Keratinocyte (primary cell): ENCODE measurements at regions not wholly inside any gene's neighbourhood (a gene's known extent, or its start where the extent isn't known, plus 50 kb on each side); places are given as distances from the start of the nearest gene placed in this dataset.

Source experiments
- DNase-seq: peaks from one replicate; pipeline ENCODE4 v3.0.0-alpha.2; 2011; ENCODE audit warnings: low read depth, missing footprints, low spot score
- FAIRE-seq: peaks from 2 replicates; lab custom pipeline; 2011; peaks lifted over from hg19 to GRCh38; lab: Jason Lieb, UNC
- H2AFZ ChIP-seq: 2 replicates; pipeline ENCODE4 v1.6.0; 2012; ENCODE audit warnings: low read length, control low read depth, inconsistent platforms; ENCODE audit not compliant: control insufficient read depth
- H3K27ac ChIP-seq: 2 replicates; pipeline ENCODE4 v1.5.1; 2011; ENCODE audit warnings: low read length; ENCODE audit not compliant: control insufficient read depth, insufficient read depth
- H3K27me3 ChIP-seq: 3 replicates; pipeline ENCODE4 v1.6.0; 2011; ENCODE audit warnings: low read length; ENCODE audit not compliant: control insufficient read depth, insufficient read depth; ENCODE audit errors: extremely low read depth
- H3K36me3 ChIP-seq, 2 experiments: 2 replicates in 1 of 2; 3 replicates in 1 of 2; pipeline ENCODE4 v1.5.1; 2011; ENCODE audit warnings: low read length in 2 of 2, mild to moderate bottlenecking in 1 of 2; ENCODE audit not compliant: control insufficient read depth in 2 of 2, insufficient read depth in 2 of 2; ENCODE audit errors: extremely low read depth in 1 of 2
- H3K4me1 ChIP-seq: 3 replicates; pipeline ENCODE4 v1.5.1; 2011; ENCODE audit warnings: low read length; ENCODE audit not compliant: control insufficient read depth, insufficient read depth; ENCODE audit errors: extremely low read depth
- H3K4me2 ChIP-seq: 3 replicates; pipeline ENCODE4 v1.6.0; 2011; ENCODE audit warnings: low read depth, low read length; ENCODE audit not compliant: control insufficient read depth, insufficient read depth; ENCODE audit errors: extremely low read depth
- H3K4me3 ChIP-seq, 3 experiments: fragments of 200-600 bp in 1 of 3; sonication (generic) in 1 of 3; 2 replicates in 2 of 3; 3 replicates in 1 of 3; pipeline ENCODE4 v1.5.1; 2011 to 2016; ENCODE audit warnings: low read length in 3 of 3, mild to moderate bottlenecking in 3 of 3, control low read depth in 2 of 3, inconsistent platforms in 1 of 3, low read depth in 1 of 3, mixed read lengths in 1 of 3, mixed run types in 1 of 3, moderate library complexity in 1 of 3; ENCODE audit not compliant: control insufficient read depth in 2 of 3, insufficient read depth in 2 of 3; ENCODE audit errors: extremely low read depth in 1 of 3
- H3K79me2 ChIP-seq: 2 replicates; pipeline ENCODE4 v1.6.0; 2012; ENCODE audit warnings: low read length; ENCODE audit not compliant: control insufficient read depth, insufficient read depth
- H3K9ac ChIP-seq: 3 replicates; pipeline ENCODE4 v1.6.0; 2011; ENCODE audit warnings: low read length; ENCODE audit not compliant: control insufficient read depth, insufficient read depth; ENCODE audit errors: extremely low read depth
- H3K9me1 ChIP-seq: 3 replicates; pipeline ENCODE4 v1.6.0; 2011; ENCODE audit warnings: low read length; ENCODE audit not compliant: control insufficient read depth, insufficient read depth; ENCODE audit errors: extremely low read depth
- H3K9me3 ChIP-seq: 2 replicates; pipeline ENCODE4 v1.5.1; 2012; ENCODE audit warnings: low read depth, low read length; ENCODE audit not compliant: control insufficient read depth
- H4K20me1 ChIP-seq: 3 replicates; pipeline ENCODE4 v1.6.0; 2011; ENCODE audit warnings: low read length; ENCODE audit not compliant: control insufficient read depth, insufficient read depth; ENCODE audit errors: extremely low read depth
- EZH2 ChIP-seq: IDR thresholded peaks from one replicate; pipeline ENCODE4 v1.6.1; 2012; ENCODE audit warnings: inconsistent platforms, mild to moderate bottlenecking, low read length, moderate library complexity
- dilution Hi-C: fragments of 300-500 bp; cut with MboI; formaldehyde crosslinking; loops from one replicate; pipeline ENCODE4 v1.7.0; 2020; ENCODE audit warnings: low sequenced_read_pairs; ENCODE audit not compliant: extremely low pct_ligation_motif_present
- TF ChIP-seq, protein P1 (sequence below), 3 experiments: IDR thresholded peaks in 1 of 3; conservative IDR thresholded peaks in 1 of 3; optimal IDR thresholded peaks in 1 of 3; 2 replicates in 2 of 3; 3 replicates in 1 of 3; pipeline versions ENCODE3 to v1.5.1; 2011; ENCODE audit warnings: low read length in 3 of 3, mild to moderate bottlenecking in 3 of 3, moderate library complexity in 2 of 3, control low read depth in 1 of 3, inconsistent platforms in 1 of 3; ENCODE audit not compliant: insufficient read depth in 2 of 3; ENCODE audit errors: extremely low read depth in 1 of 3

DNA sequence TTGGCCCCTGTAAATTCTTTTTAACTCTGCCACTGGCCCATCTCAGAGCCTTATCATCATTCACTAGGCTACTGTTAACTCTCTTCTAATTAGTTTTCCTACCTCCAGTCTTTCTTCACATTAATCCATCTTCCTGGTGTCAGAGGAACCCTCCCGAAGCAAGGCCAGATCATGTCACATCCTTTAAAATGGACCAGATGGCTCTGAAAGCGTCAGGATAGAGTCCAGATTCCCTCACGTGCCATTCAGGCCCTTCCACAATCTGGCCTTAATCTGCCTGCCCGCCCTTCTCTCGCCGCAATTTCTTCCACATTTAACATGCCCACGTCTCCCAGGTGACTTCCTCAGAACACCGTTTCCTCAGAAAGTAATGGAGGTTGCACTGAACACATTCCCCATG, 86.5 kb downstream of the RFC3 start:
- TF ChIP-seq, protein P1, sequence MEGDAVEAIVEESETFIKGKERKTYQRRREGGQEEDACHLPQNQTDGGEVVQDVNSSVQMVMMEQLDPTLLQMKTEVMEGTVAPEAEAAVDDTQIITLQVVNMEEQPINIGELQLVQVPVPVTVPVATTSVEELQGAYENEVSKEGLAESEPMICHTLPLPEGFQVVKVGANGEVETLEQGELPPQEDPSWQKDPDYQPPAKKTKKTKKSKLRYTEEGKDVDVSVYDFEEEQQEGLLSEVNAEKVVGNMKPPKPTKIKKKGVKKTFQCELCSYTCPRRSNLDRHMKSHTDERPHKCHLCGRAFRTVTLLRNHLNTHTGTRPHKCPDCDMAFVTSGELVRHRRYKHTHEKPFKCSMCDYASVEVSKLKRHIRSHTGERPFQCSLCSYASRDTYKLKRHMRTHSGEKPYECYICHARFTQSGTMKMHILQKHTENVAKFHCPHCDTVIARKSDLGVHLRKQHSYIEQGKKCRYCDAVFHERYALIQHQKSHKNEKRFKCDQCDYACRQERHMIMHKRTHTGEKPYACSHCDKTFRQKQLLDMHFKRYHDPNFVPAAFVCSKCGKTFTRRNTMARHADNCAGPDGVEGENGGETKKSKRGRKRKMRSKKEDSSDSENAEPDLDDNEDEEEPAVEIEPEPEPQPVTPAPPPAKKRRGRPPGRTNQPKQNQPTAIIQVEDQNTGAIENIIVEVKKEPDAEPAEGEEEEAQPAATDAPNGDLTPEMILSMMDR (optimal IDR thresholded peaks at IDR 0.05 in 1 of 3, IDR thresholded peaks at IDR 0.05 in 1 of 3, conservative IDR thresholded peaks at IDR 0.05 in 1 of 3; ENCODE audit: extremely low read depth in 1 of 3, insufficient read depth in 2 of 3, low read length in 3 of 3) = no peak
- TF ChIP-seq EZH2 = no peak
- Histone ChIP-seq H3K27ac (no peak overlapping the region), H4K20me1 (no peaks in the 10 kb centered on the region), H3K9me3 (no peaks in the 10 kb centered on the region), H3K9ac (no peak overlapping the region), H3K4me3 (no peak overlapping the region), H3K9me1 (no peaks in the 10 kb centered on the region), H3K4me2 (no peak overlapping the region), H3K4me1 (no peaks in the 10 kb centered on the region), H3K27me3 (no peaks in the 10 kb centered on the region), H3K36me3 (no peaks in the 10 kb centered on the region), H2AFZ (no peak overlapping the region), H3K79me2 (no peaks in the 10 kb centered on the region)
- dilution Hi-C loops = no loop called here
- FAIRE-seq (no peak), DNase-seq (no peak)

DNA sequence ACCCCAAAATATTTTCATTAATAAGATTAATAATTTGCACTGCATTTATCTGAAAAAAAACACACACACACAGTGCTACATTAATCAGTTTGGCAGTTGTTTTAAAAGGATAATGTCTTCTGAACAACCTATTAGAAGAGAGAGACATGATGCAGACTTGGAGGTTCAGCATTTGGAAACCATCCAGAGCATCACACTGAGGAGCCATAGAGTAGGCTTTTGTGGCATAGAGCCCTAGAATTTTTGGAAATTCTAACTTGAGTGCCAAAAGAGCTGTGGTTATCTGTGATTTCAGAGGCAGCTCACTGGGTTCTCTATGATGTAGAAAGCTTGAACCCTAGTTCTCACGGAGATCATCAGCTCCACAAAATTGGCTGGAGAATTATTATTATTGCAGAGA, 90.2 kb downstream of the RFC3 start:
- no peak for FAIRE-seq
- no peak for DNase-seq

More for the DNA sequence above, 90.2 kb downstream of the RFC3 start:
- no peak overlapping the region for H3K4me3 ChIP-seq
- no peak overlapping the region for H3K4me2 ChIP-seq
- TF ChIP-seq, protein P1 (optimal IDR thresholded peaks at IDR 0.05 in 1 of 3, IDR thresholded peaks at IDR 0.05 in 1 of 3, conservative IDR thresholded peaks at IDR 0.05 in 1 of 3; ENCODE audit: extremely low read depth in 1 of 3, insufficient read depth in 2 of 3, low read length in 3 of 3) = no peak
- no peak for TF ChIP-seq EZH2
- dilution Hi-C loops = no loop called here
- H3K4me1 ChIP-seq = peaks cover 14% of the 10 kb centered on the region
- no peak overlapping the region for H3K9ac ChIP-seq
- H4K20me1 ChIP-seq = no peaks in the 10 kb centered on the region
- no peaks in the 10 kb centered on the region for H3K9me1 ChIP-seq
- no peak overlapping the region for H3K27ac ChIP-seq
- H3K9me3 ChIP-seq = no peaks in the 10 kb centered on the region
- no peak overlapping the region for H2AFZ ChIP-seq
- H3K27me3 ChIP-seq = no peaks in the 10 kb centered on the region
- no peaks in the 10 kb centered on the region for H3K36me3 ChIP-seq
- H3K79me2 ChIP-seq = no peaks in the 10 kb centered on the region
